ENCODE measurements at regions not wholly inside any gene's neighbourhood (a gene's known extent, or its start where the extent isn't known, plus 50 kb on each side); places are given as distances from the start of the nearest gene placed in this dataset.

- Histone ChIP-seq H3K9ac (ENCODE audit: low read depth in 1 of 2, low read length in 2 of 2) (no peak overlapping the region), H3K4me1 (ENCODE audit: control insufficient read depth in 4 of 4, insufficient read depth in 4 of 4, low read length in 3 of 4) (no peaks in the 10 kb centered on the region), H3K27me3 (ENCODE audit: control insufficient read depth in 4 of 4, insufficient read depth in 4 of 4, low read length in 3 of 4) (no peaks in the 10 kb centered on the region), H3K9me3 (ENCODE audit: control insufficient read depth in 4 of 4, low read length in 3 of 4) (no peaks in the 10 kb centered on the region), H3K36me3 (ENCODE audit: control insufficient read depth in 4 of 4, insufficient read depth in 3 of 4, low read depth in 1 of 4, low read length in 3 of 4) (no peaks in the 10 kb centered on the region), H3K27ac (ENCODE audit: low read depth in 1 of 2, low read length in 2 of 2) (no peak overlapping the region), H3K4me3 (ENCODE audit: low read depth in 1 of 3, low read length in 3 of 3) (no peak overlapping the region)
- DNase-seq (ENCODE audit: low spot score): no peak
- TF ChIP-seq NR2F2 (IDR thresholded peaks at IDR 0.05): no peak
- no peak for TF ChIP-seq GABPA (IDR thresholded peaks at IDR 0.05 in 1 of 2, conservative IDR thresholded peaks at IDR 0.05 in 1 of 2)
- no peak for TF ChIP-seq FOXA2 (IDR thresholded peaks at IDR 0.05)
- no peak for TF ChIP-seq ATF3 (IDR thresholded peaks at IDR 0.05)
- no peak for TF ChIP-seq JUND (IDR thresholded peaks at IDR 0.05)
- TF ChIP-seq, protein P1, sequence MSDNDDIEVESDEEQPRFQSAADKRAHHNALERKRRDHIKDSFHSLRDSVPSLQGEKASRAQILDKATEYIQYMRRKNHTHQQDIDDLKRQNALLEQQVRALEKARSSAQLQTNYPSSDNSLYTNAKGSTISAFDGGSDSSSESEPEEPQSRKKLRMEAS (IDR thresholded peaks at IDR 0.05): no peak
- TF ChIP-seq, protein P2, sequence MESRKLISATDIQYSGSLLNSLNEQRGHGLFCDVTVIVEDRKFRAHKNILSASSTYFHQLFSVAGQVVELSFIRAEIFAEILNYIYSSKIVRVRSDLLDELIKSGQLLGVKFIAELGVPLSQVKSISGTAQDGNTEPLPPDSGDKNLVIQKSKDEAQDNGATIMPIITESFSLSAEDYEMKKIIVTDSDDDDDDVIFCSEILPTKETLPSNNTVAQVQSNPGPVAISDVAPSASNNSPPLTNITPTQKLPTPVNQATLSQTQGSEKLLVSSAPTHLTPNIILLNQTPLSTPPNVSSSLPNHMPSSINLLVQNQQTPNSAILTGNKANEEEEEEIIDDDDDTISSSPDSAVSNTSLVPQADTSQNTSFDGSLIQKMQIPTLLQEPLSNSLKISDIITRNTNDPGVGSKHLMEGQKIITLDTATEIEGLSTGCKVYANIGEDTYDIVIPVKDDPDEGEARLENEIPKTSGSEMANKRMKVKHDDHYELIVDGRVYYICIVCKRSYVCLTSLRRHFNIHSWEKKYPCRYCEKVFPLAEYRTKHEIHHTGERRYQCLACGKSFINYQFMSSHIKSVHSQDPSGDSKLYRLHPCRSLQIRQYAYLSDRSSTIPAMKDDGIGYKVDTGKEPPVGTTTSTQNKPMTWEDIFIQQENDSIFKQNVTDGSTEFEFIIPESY (IDR thresholded peaks at IDR 0.05): no peak
- no peak for TF ChIP-seq TAF1 (conservative IDR thresholded peaks at IDR 0.05)
- TF ChIP-seq, protein P3, sequence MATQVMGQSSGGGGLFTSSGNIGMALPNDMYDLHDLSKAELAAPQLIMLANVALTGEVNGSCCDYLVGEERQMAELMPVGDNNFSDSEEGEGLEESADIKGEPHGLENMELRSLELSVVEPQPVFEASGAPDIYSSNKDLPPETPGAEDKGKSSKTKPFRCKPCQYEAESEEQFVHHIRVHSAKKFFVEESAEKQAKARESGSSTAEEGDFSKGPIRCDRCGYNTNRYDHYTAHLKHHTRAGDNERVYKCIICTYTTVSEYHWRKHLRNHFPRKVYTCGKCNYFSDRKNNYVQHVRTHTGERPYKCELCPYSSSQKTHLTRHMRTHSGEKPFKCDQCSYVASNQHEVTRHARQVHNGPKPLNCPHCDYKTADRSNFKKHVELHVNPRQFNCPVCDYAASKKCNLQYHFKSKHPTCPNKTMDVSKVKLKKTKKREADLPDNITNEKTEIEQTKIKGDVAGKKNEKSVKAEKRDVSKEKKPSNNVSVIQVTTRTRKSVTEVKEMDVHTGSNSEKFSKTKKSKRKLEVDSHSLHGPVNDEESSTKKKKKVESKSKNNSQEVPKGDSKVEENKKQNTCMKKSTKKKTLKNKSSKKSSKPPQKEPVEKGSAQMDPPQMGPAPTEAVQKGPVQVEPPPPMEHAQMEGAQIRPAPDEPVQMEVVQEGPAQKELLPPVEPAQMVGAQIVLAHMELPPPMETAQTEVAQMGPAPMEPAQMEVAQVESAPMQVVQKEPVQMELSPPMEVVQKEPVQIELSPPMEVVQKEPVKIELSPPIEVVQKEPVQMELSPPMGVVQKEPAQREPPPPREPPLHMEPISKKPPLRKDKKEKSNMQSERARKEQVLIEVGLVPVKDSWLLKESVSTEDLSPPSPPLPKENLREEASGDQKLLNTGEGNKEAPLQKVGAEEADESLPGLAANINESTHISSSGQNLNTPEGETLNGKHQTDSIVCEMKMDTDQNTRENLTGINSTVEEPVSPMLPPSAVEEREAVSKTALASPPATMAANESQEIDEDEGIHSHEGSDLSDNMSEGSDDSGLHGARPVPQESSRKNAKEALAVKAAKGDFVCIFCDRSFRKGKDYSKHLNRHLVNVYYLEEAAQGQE (IDR thresholded peaks at IDR 0.05): no peak
- TF ChIP-seq RXRA (IDR thresholded peaks at IDR 0.05): no peak
These were observed 134.7 kb upstream of the CDH20 start for GRCh38 chr18:61198486-61198885.

GRCh38 chr18:61199171-61199848 lies 133.9 kb upstream of the CDH20 start:
- TF ChIP-seq NR2F2 (IDR thresholded peaks at IDR 0.05) (no peak), YY1 (IDR thresholded peaks at IDR 0.05) (no peak), ATF3 (IDR thresholded peaks at IDR 0.05) (no peak), TAF1 (conservative IDR thresholded peaks at IDR 0.05) (no peak), GABPA (IDR thresholded peaks at IDR 0.05 in 1 of 2, conservative IDR thresholded peaks at IDR 0.05 in 1 of 2) (no peak)
- 56% methylated on average over 3 of the region's 3 CpGs for WGBS
- no peak for DNase-seq (ENCODE audit: low spot score)
- H3K27me3 ChIP-seq (ENCODE audit: control insufficient read depth in 4 of 4, insufficient read depth in 4 of 4, low read length in 3 of 4): no peaks in the 10 kb centered on the region
- no peak overlapping the region for H3K27ac ChIP-seq (ENCODE audit: low read depth in 1 of 2, low read length in 2 of 2)
- H3K36me3 ChIP-seq (ENCODE audit: control insufficient read depth in 4 of 4, insufficient read depth in 3 of 4, low read depth in 1 of 4, low read length in 3 of 4): no peaks in the 10 kb centered on the region
- no peak overlapping the region for H3K4me3 ChIP-seq (ENCODE audit: low read depth in 1 of 3, low read length in 3 of 3)
- no peaks in the 10 kb centered on the region for H3K9me3 ChIP-seq (ENCODE audit: control insufficient read depth in 4 of 4, low read length in 3 of 4)
- H3K9ac ChIP-seq (ENCODE audit: low read depth in 1 of 2, low read length in 2 of 2): no peak overlapping the region
- H3K4me1 ChIP-seq (ENCODE audit: control insufficient read depth in 4 of 4, insufficient read depth in 4 of 4, low read length in 3 of 4): no peaks in the 10 kb centered on the region
